Suprapubic skin (tissue), 4 donors: ENCODE measurements at regions not wholly inside any gene's neighbourhood (a gene's known extent, or its start where the extent isn't known, plus 50 kb on each side); places are given as distances from the start of the nearest gene placed in this dataset.

ENCODE experiments used
- POLR2A ChIP-seq, 2 donors: fragments of 450-650 bp; IDR thresholded peaks; one replicate each; pipeline ENCODE4 v1.6.1; 2017; ENCODE audit warnings: antibody characterized with exemption in 2 of 2, mild to moderate bottlenecking in 2 of 2, moderate library complexity in 2 of 2
- POLR2AphosphoS5 ChIP-seq, 3 donors: sonication (generic); formaldehyde crosslinking; IDR thresholded peaks; one replicate each; pipeline ENCODE4 v1.6.1; 2017; ENCODE audit warnings: antibody characterized with exemption in 3 of 3
- TF ChIP-seq, protein P1 (sequence below), 2 donors: fragments of 200-600 bp in 1 of 2; fragments of 450-650 bp in 1 of 2; sonication (generic) in 1 of 2; IDR thresholded peaks; one replicate each; pipeline ENCODE4 v1.5.1; 2016 to 2019; ENCODE audit warnings: antibody characterized with exemption in 2 of 2, mild to moderate bottlenecking in 1 of 2, moderate library complexity in 1 of 2

DNA sequence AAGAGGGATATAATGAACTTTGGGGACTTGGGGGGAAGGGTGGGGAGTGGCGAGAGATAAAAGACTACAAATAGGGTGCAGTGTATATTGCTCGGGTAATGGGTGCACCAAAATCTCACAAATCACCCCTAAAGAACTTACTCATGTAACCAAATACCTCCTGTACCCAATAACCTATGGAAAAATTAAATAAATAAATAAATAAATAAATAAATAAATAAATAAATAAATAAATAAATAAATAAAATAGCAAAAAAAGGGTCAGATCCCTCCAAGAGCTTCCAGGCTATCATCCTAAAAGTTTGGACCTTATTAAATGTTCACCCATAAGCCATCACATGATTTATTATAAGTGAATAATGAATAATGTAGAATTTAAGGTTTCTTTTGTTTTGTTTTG is 636.1 kb upstream of the C16orf82 start:
- TF ChIP-seq, protein P1, sequence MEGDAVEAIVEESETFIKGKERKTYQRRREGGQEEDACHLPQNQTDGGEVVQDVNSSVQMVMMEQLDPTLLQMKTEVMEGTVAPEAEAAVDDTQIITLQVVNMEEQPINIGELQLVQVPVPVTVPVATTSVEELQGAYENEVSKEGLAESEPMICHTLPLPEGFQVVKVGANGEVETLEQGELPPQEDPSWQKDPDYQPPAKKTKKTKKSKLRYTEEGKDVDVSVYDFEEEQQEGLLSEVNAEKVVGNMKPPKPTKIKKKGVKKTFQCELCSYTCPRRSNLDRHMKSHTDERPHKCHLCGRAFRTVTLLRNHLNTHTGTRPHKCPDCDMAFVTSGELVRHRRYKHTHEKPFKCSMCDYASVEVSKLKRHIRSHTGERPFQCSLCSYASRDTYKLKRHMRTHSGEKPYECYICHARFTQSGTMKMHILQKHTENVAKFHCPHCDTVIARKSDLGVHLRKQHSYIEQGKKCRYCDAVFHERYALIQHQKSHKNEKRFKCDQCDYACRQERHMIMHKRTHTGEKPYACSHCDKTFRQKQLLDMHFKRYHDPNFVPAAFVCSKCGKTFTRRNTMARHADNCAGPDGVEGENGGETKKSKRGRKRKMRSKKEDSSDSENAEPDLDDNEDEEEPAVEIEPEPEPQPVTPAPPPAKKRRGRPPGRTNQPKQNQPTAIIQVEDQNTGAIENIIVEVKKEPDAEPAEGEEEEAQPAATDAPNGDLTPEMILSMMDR (IDR thresholded peaks at IDR 0.05): no peak
- no peak for TF ChIP-seq POLR2AphosphoS5 (IDR thresholded peaks at IDR 0.05)
- TF ChIP-seq POLR2A (IDR thresholded peaks at IDR 0.05): no peak
